ENCODE measurements at regions not wholly inside any gene's neighbourhood (a gene's known extent, or its start where the extent isn't known, plus 50 kb on each side); places are given as distances from the start of the nearest gene placed in this dataset.

DNA sequence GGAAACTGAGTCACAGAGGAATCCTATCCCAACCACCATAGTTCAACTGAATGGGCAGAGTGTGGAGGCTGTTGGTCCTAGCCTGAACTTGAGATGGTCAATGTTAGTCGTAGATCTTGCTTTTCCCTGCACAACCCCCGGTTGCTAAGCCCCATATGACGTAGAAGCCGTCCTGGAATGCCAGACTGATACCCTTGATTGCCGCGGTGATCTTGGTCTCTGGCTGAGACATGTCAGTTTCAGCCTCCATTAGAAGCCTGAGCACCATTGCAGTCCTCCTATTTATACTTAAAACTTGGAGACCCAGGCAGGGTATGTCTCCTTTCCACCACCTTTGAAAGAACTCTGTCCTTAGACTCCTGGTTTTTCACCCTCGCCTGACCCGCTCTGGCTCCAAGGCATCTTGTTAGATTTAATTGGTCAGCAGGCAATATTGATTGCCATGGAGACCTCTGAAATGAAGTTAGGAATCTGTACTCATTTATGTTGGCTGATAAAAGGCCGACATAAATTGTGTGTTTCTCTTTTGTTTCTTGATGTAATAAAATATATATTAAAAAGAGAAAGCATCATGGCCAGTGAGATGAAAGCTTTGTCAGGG is 53.4 kb downstream of the RPLP1 start:
- DNase-seq, result no peak
- no peak overlapping the region for H3K27ac ChIP-seq
- peaks cover 8% of the 10 kb centered on the region; the same call in 1 of the 2 replicates for H3K9me3 ChIP-seq (replicated peaks)
- no peaks in the 10 kb centered on the region for H3K36me3 ChIP-seq
- H3K4me1 ChIP-seq, result peaks cover 17% of the 10 kb centered on the region
- no peaks in the 10 kb centered on the region for H3K27me3 ChIP-seq
- no peak overlapping the region for H3K4me3 ChIP-seq

DNA sequence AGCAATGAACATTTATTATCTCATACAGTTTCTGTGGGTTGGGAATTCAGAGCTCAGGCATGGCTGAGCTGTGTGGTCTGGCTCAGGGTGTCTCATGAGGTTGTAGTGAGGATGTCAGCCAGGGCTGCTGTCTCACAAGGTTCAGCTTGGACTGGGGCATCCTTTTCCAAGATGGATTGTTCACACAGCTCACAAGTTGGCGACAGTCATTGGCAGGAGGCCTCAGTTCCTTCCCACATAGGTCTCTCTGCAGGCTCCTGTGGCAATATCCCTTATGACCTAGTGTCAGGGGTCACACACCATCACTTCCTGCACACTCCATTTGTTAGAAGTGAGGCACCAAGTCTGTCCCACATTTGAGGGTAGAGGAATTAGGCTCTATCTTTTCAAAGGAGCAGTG is 56.0 kb downstream of the RPLP1 start:
- Histone ChIP-seq H3K27ac (no peak overlapping the region), H3K4me1 (peaks cover 13% of the 10 kb centered on the region), H3K36me3 (no peaks in the 10 kb centered on the region), H3K27me3 (no peaks in the 10 kb centered on the region), H3K9me3 (replicated peaks) (peaks cover 8% of the 10 kb centered on the region; the same call in 1 of the 2 replicates), H3K4me3 (no peak overlapping the region)
- DNase-seq, result no peak

DNA sequence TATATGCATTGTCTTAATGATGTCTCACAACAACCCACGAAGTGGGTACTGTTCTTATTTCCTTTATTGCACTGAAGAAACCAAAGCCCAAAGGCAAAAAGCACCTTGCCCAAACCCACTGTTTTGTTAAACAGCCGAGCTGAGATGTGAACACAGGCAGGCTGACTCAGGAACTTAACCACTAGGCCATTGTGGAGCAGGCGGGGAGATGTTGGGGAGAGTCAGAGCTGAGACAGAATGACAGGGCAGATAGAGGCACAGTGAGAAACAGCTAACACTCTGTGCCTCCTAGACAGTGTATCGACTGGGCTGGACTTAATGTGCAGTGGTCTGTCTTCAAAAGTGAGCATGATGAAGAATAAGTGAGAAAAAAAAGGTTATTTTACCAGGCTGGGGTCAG is 56.5 kb downstream of the RPLP1 start:
- H3K27me3 ChIP-seq, result no peaks in the 10 kb centered on the region
- H3K4me3 ChIP-seq, result no peak overlapping the region
- H3K36me3 ChIP-seq, result no peaks in the 10 kb centered on the region
- H3K4me1 ChIP-seq, result peaks cover 10% of the 10 kb centered on the region
- H3K27ac ChIP-seq, result no peak overlapping the region
- peaks cover 8% of the 10 kb centered on the region; the same call in 1 of the 2 replicates for H3K9me3 ChIP-seq (replicated peaks)
- DNase-seq, result no peak

DNA sequence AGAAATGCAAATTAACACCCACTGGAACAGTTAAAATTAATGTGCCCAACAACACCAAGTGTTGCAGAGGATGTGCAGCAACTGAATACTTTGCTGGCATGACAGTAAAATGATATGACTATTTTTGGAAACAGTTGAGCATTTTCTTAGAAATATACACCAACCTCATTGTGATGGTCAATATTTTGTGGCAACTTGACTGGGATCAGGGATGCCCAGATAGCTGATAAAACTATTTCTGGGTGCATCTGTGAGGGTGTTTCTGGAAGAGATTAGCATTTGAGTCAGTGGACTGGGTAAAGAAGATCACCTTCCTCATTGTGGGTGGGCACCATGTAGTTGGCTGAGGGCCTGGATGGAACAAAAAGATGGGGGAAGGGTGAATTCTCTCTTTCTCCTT is 57.9 kb downstream of the RPLP1 start:
- Histone ChIP-seq H3K4me1 (no peaks in the 10 kb centered on the region), H3K9me3 (replicated peaks) (peaks cover 11% of the 10 kb centered on the region; the same call in 1 of the 2 replicates), H3K4me3 (no peak overlapping the region), H3K27ac (no peak overlapping the region), H3K36me3 (no peaks in the 10 kb centered on the region), H3K27me3 (no peaks in the 10 kb centered on the region)
- no peak for DNase-seq

DNA sequence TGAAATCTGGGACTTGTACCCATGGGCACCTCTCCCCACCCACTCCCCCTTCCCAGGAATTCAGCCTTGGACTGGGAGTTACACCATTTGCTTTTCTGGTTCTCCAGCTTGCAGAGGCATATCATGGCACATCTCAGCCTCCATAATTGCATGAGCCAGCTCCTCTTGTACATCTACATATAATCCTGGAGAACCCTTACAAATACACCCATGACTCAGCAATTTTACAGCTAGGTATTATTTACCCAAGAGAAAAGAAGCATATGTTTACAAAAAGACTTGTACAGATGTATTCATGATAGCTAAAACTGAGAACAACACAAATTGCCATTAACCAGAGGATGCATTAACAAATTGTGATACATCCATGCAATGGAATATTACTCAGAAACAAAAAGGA is 58.4 kb downstream of the RPLP1 start:
- no peak overlapping the region for H3K27ac ChIP-seq
- no peak overlapping the region for H3K4me3 ChIP-seq
- DNase-seq, result no peak
- peaks cover 11% of the 10 kb centered on the region; the same call in 1 of the 2 replicates for H3K9me3 ChIP-seq (replicated peaks)
- no peaks in the 10 kb centered on the region for H3K4me1 ChIP-seq
- no peaks in the 10 kb centered on the region for H3K27me3 ChIP-seq
- no peaks in the 10 kb centered on the region for H3K36me3 ChIP-seq

DNA sequence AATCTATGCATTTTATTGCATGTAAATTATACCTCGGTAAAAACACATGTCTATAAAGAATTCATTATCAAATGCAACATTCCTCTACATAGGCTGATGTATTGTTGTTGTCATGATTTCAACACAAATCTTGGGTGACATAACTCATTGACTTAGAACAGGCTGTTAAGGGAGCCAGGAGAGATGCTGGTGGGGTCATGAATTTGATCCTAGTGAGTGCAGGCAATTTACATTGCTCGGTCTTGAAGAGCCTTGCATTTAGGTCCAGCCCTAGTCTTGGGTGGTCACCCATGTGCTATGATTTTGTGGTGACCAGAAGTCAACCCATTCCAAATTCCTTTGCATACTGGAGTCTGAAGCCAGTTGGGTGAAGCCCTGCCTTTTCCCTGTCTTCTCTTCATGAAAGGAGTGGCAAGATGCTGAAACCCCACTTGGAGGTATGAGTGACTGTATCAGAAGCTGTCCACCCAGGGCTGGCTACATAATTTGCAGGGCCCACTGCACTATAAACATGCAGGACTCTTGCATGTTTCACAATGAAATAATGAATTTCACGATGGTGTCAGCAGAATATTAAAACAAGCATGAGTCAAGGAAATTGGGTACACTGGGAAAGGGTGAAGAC is 59.2 kb downstream of the RPLP1 start:
- no peaks in the 10 kb centered on the region for H3K4me1 ChIP-seq
- no peak overlapping the region for H3K4me3 ChIP-seq
- H3K27ac ChIP-seq, result no peak overlapping the region
- no peak for DNase-seq
- no peaks in the 10 kb centered on the region for H3K36me3 ChIP-seq
- no peaks in the 10 kb centered on the region for H3K27me3 ChIP-seq
- H3K9me3 ChIP-seq (replicated peaks), result peaks cover 11% of the 10 kb centered on the region; the same call in 1 of the 2 replicates

DNA sequence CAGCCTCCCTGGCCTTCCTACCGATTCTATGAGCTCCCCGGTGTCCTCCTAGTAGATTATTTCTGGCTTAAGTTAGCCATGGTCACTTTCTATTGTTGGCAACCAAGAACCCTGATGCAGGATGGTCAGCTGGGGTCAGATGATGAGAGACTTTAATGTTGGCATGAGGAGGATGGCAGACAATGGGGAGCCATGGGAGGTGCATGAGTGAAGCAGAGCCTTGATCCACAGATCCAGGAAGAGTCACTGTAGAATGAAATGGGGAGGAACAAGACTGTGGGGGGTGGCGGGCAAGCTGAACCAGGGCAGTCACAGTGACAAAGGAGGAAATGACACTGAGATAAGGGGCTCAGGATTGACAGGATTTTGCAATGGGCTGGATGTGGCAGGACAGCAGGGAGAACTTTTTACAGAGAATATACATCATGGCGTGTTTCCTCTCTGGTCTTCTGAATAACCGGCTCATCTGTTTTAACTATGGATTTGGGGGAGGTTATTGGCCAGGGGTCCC is 60.9 kb downstream of the RPLP1 start:
- no peak for DNase-seq
- H3K4me3 ChIP-seq, result no peak overlapping the region
- no peak overlapping the region for H3K27ac ChIP-seq
- H3K36me3 ChIP-seq, result no peaks in the 10 kb centered on the region
- peaks cover 11% of the 10 kb centered on the region; the same call in 1 of the 2 replicates for H3K9me3 ChIP-seq (replicated peaks)
- H3K4me1 ChIP-seq, result no peaks in the 10 kb centered on the region
- H3K27me3 ChIP-seq, result no peaks in the 10 kb centered on the region

DNA sequence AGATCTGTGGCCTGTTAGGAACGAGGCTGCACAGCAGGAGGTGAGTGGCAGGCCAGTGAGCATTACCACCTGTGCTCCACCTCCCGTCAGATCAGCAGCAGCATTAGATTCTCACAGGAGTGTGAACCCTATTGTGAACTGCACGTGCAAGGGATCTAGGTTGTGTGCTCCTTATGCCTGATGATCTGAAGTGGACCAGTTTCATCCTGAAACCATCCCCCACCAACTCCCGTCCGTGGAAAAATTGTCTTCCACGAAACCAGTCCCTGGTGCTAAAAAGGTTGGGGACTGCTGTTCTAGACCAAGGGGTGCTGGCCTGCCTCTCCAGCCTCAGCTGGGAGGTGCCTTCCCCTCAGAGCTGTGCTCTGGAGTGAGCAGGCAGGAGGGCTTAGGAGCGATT is 61.4 kb downstream of the RPLP1 start:
- H3K27ac ChIP-seq, result no peak overlapping the region
- H3K4me3 ChIP-seq, result no peak overlapping the region
- peaks cover 11% of the 10 kb centered on the region; the same call in 1 of the 2 replicates for H3K9me3 ChIP-seq (replicated peaks)
- no peaks in the 10 kb centered on the region for H3K36me3 ChIP-seq
- DNase-seq, result no peak
- no peaks in the 10 kb centered on the region for H3K27me3 ChIP-seq
- no peaks in the 10 kb centered on the region for H3K4me1 ChIP-seq

DNA sequence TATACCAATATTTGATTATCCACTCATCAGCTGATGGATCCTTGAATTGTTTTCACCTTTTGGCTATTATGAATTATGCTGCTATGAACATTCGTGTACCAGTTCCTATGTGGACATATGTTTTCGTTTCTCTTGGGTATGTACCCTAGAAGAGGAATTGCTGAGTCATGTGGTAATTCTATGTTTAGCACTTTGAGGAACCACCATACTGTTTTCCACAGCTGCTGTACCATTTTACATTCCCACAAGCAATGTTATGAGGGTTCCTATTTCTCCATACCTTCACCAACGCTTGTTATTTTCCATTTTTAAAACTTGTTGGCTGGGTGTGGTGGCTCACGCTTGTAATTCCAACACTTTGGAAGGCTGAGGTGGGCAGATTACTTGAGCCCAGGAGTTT is 62.9 kb downstream of the RPLP1 start:
- no peak for DNase-seq
- 0 out of 2 replicates have a peak, but pooled peaks cover 3% of the 10 kb centered on the region for H3K9me3 ChIP-seq (replicated peaks)
- no peaks in the 10 kb centered on the region for H3K36me3 ChIP-seq
- H3K4me1 ChIP-seq, result peaks cover 8% of the 10 kb centered on the region; the same call in 1 of the 2 replicates
- H3K27ac ChIP-seq, result no peak overlapping the region
- H3K27me3 ChIP-seq, result no peaks in the 10 kb centered on the region
- H3K4me3 ChIP-seq, result no peak overlapping the region

DNA sequence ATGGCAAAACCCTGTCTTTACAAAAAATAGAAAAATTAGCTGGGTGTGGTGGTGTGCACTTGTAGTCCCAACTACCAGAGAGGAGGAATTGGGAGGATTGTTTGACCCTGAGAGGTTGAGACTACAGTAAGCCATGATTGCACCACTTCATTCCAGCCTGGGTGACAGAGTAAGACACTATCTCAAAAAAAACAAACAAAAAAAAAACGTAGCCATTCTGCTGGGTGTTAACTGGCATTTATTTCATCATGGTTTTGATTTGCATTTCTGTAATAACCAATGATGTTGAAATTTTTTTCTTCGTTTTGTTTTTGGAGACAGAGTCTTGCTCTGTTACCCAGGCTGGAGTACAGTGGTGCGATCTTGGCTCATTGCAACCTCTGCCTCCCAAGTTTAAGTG is 63.3 kb downstream of the RPLP1 start:
- no peak for DNase-seq
- Histone ChIP-seq H3K4me3 (no peak overlapping the region), H3K9me3 (replicated peaks) (0 out of 2 replicates have a peak, but pooled peaks cover 3% of the 10 kb centered on the region), H3K4me1 (peaks cover 8% of the 10 kb centered on the region; the same call in 1 of the 2 replicates), H3K36me3 (no peaks in the 10 kb centered on the region), H3K27ac (no peak overlapping the region), H3K27me3 (no peaks in the 10 kb centered on the region)

DNA sequence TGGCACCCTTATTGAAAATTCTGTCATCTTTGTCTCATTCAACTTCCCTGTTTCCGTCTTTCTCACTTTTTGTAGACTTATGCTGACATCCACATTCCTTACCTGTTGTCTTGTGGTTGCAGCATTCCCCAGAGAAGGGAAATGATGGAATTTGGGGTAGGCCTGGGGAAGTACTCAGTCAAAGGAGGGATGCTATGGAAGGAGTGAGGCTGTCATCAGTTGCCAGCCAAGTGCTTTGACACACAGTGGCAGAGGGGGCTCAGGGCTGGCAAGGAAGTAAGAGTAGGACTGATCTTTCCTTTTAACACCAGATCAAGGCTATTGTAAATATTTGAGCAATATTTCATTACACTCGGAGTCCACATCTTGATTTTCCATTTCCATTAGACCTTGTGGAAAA is 64.4 kb downstream of the RPLP1 start:
- peaks cover 8% of the 10 kb centered on the region; the same call in 1 of the 2 replicates for H3K4me1 ChIP-seq
- no peak for DNase-seq

DNA sequence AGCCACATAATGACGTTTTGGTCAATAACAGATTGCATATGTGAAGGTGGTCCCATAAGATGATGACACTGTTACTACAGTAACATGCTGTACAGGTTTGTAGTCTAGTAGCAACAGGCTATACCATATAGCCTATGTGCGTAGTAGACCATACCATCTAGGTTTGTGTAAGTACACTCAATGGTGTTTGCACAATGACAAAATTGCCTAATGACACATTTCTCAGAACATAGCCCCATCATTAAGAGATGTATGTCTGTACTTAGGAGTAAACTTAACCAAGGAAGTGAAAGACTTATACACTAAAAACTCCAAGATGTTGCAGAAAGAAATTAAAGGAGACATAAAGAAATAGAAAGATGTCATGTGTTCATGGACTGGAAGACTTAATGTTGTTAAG is 66.2 kb downstream of the RPLP1 start:
- H3K27ac ChIP-seq, result no peak overlapping the region
- H3K4me1 ChIP-seq, result peaks cover 11% of the 10 kb centered on the region
- no peaks in the 10 kb centered on the region for H3K36me3 ChIP-seq
- 0 out of 2 replicates have a peak, but pooled peaks cover 3% of the 10 kb centered on the region for H3K9me3 ChIP-seq (replicated peaks)
- H3K27me3 ChIP-seq, result no peaks in the 10 kb centered on the region
- no peak overlapping the region for H3K4me3 ChIP-seq
- DNase-seq, result no peak

More for the DNA sequence above, 64.4 kb downstream of the RPLP1 start:
- Histone ChIP-seq H3K36me3 (no peaks in the 10 kb centered on the region), H3K27ac (no peak overlapping the region), H3K4me3 (no peak overlapping the region), H3K9me3 (replicated peaks) (0 out of 2 replicates have a peak, but pooled peaks cover 3% of the 10 kb centered on the region), H3K27me3 (no peaks in the 10 kb centered on the region)

DNA sequence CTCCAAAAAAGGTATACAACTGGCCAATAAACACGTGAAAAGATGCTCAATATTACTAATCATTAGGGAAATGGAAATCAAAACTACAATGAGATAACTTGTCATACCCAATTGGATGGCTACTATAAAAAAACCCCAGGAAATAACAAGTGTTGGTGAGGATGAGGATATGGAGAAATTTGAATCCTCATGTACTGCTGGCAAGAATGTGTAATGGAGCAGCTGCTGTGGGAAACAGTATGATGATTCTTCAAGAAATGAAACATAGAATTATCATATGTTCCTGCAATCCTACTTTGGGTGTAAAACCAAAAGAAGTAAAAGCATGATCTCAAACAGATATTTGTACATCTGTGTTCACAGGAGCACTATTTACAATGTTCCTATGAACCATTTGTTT is 67.4 kb downstream of the RPLP1 start:
- peaks cover 23% of the 10 kb centered on the region for H3K4me1 ChIP-seq
- no peak overlapping the region for H3K4me3 ChIP-seq
- no peak for DNase-seq
- H3K9me3 ChIP-seq (replicated peaks), result 0 out of 2 replicates have a peak, but pooled peaks cover 3% of the 10 kb centered on the region
- H3K36me3 ChIP-seq, result no peaks in the 10 kb centered on the region
- no peak overlapping the region for H3K27ac ChIP-seq
- no peaks in the 10 kb centered on the region for H3K27me3 ChIP-seq

DNA sequence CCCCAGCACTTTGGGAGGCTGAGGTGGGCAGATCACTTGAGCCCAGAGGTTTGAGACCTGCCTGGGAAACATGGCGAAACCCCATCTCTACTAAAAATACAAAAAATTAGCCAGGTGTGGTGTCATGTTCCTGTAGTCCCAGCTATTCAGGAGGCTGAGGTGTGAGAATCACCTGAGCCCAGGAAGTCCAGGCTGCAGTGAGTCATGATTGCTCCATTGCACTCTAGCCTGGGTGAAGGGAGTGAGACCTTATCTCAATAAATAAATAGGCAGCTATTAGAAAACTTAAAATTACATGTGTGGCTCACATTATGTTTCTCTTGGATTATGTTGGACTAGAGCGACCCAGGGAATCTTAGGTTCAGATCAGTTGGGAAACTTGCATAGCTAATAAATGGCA is 69.7 kb downstream of the RPLP1 start:
- no peak overlapping the region for H3K4me3 ChIP-seq
- H3K9me3 ChIP-seq (replicated peaks), result no peaks in the 10 kb centered on the region
- no peaks in the 10 kb centered on the region for H3K36me3 ChIP-seq
- H3K4me1 ChIP-seq, result peaks cover 26% of the 10 kb centered on the region
- H3K27me3 ChIP-seq, result no peaks in the 10 kb centered on the region
- no peak for DNase-seq
- no peak overlapping the region for H3K27ac ChIP-seq
